ENCODE measurements at regions not wholly inside any gene's neighbourhood (a gene's known extent, or its start where the extent isn't known, plus 50 kb on each side); places are given as distances from the start of the nearest gene placed in this dataset.

DNA sequence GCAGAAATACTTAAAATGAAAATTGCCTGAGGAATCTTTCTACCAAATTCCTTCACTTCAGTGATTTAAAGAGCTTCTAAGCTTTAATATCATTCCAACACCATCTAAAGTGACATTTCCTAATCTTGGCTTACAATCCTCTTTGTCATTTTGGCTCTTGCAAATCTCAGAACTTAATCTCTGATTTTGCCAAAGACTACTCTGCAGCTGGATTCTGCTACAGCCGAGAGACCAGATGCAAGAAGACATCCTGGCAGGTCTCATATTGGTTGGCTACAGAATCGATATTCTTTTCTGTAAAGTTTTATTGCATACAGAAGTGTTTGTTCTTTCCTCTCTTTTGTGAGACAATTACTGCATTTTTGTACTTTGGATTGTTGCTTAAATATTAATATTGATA, 716.5 kb upstream of the LRATD1 start:
- ATAC-seq (no peak), DNase-seq (ENCODE audit: low read depth, low spot score) (no peak)
- in situ Hi-C loops (cut with HindIII; ENCODE audit: low pct_unique_long_range_greater_than_20kb, low sequenced_read_pairs): no loop called here
- H3K27me3 ChIP-seq (ENCODE audit: control insufficient read depth, insufficient read depth, low read length): no peaks in the 10 kb centered on the region
- H3K4me3 ChIP-seq (ENCODE audit: low read depth in 2 of 2, low read length in 2 of 2): no peak overlapping the region
- no peaks in the 10 kb centered on the region for H3K9me3 ChIP-seq (ENCODE audit: control insufficient read depth, insufficient read depth, low read depth, low read length)
- CTCF ChIA-PET: no interaction called here
- no peaks in the 10 kb centered on the region for H3K36me3 ChIP-seq (ENCODE audit: control insufficient read depth, insufficient read depth, low read length)
- TF ChIP-seq TCF7L2 (IDR thresholded peaks at IDR 0.05; ENCODE audit: low read depth, low read length) (no peak), POLR2AphosphoS5 (IDR thresholded peaks at IDR 0.05; ENCODE audit: low read depth, low read length) (no peak), SIN3A (IDR thresholded peaks at IDR 0.05; ENCODE audit: borderline replicate concordance, insufficient read depth, low read depth, low read length) (no peak), REST (IDR thresholded peaks at IDR 0.05; ENCODE audit: insufficient read depth in 1 of 2, low read depth in 2 of 2, low read length in 1 of 2) (no peak), CTCF (IDR thresholded peaks at IDR 0.05) (no peak)
- POLR2A ChIA-PET: no interaction called here
- no peaks in the 10 kb centered on the region for H3K4me1 ChIP-seq (ENCODE audit: control insufficient read depth, insufficient read depth, low read length)
- intact Hi-C loops (cut with micrococcal nuclease; ENCODE audit: unreplicated experiment): no loop called here
- no peak overlapping the region for H3K27ac ChIP-seq (ENCODE audit: low read length)
- no TSS peak for BruUV-seq (replicated peaks)

- POLR2A ChIA-PET: no interaction called here
- no peak for ATAC-seq
- in situ Hi-C loops (cut with HindIII; ENCODE audit: low pct_unique_long_range_greater_than_20kb, low sequenced_read_pairs): no loop called here
- no peaks in the 10 kb centered on the region for H3K4me1 ChIP-seq (ENCODE audit: control insufficient read depth, insufficient read depth, low read length)
- H3K27me3 ChIP-seq (ENCODE audit: control insufficient read depth, insufficient read depth, low read length): no peaks in the 10 kb centered on the region
- intact Hi-C loops (cut with micrococcal nuclease; ENCODE audit: unreplicated experiment): no loop called here
- no TSS peak for BruUV-seq (replicated peaks)
- no peak overlapping the region for H3K27ac ChIP-seq (ENCODE audit: low read length)
- 0 out of 2 replicates have a peak, but pooled peaks cover 3% of the 10 kb centered on the region for H3K9me3 ChIP-seq (ENCODE audit: control insufficient read depth, insufficient read depth, low read depth, low read length)
- H3K4me3 ChIP-seq (ENCODE audit: low read depth in 2 of 2, low read length in 2 of 2): no peak overlapping the region
- H3K36me3 ChIP-seq (ENCODE audit: control insufficient read depth, insufficient read depth, low read length): no peaks in the 10 kb centered on the region
- TF ChIP-seq TCF7L2 (IDR thresholded peaks at IDR 0.05; ENCODE audit: low read depth, low read length) (no peak), POLR2AphosphoS5 (IDR thresholded peaks at IDR 0.05; ENCODE audit: low read depth, low read length) (no peak), SIN3A (IDR thresholded peaks at IDR 0.05; ENCODE audit: borderline replicate concordance, insufficient read depth, low read depth, low read length) (no peak), REST (IDR thresholded peaks at IDR 0.05; ENCODE audit: insufficient read depth in 1 of 2, low read depth in 2 of 2, low read length in 1 of 2) (no peak), CTCF (IDR thresholded peaks at IDR 0.05) (no peak)
- DNase-seq (ENCODE audit: low read depth, low spot score): no peak
- CTCF ChIA-PET: no interaction called here
These were observed 714.6 kb upstream of the LRATD1 start for GRCh38 chr2:13917958-13918357.

All from Panc1 (cell line).